ENCODE measurements at regions not wholly inside any gene's neighbourhood (a gene's known extent, or its start where the extent isn't known, plus 50 kb on each side); places are given as distances from the start of the nearest gene placed in this dataset.

DNA sequence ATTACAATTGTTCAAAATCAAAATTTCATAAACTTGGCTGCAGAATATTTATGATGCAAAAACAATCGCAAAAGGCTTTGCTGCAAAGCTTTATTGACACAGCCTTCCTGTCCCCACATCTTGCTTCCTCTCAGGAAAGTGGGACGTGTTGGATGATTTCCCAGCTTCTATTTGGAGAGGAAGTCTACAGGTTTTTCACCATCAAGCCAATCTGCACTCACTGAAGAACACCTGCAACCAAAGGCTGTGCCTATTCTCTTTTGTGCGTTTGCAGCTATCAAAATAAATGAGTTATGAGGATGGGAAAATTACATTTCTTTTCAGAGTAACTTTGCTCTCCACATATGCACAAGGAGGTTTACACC, 214.4 kb downstream of the PLK2 start:
- TF ChIP-seq, protein P1, sequence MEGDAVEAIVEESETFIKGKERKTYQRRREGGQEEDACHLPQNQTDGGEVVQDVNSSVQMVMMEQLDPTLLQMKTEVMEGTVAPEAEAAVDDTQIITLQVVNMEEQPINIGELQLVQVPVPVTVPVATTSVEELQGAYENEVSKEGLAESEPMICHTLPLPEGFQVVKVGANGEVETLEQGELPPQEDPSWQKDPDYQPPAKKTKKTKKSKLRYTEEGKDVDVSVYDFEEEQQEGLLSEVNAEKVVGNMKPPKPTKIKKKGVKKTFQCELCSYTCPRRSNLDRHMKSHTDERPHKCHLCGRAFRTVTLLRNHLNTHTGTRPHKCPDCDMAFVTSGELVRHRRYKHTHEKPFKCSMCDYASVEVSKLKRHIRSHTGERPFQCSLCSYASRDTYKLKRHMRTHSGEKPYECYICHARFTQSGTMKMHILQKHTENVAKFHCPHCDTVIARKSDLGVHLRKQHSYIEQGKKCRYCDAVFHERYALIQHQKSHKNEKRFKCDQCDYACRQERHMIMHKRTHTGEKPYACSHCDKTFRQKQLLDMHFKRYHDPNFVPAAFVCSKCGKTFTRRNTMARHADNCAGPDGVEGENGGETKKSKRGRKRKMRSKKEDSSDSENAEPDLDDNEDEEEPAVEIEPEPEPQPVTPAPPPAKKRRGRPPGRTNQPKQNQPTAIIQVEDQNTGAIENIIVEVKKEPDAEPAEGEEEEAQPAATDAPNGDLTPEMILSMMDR (IDR thresholded peaks at IDR 0.05), result no peak
- no peak for TF ChIP-seq POLR2A (IDR thresholded peaks at IDR 0.05)
